Islet precursor cell (in vitro differentiated cells): ENCODE measurements at regions not wholly inside any gene's neighbourhood (a gene's known extent, or its start where the extent isn't known, plus 50 kb on each side); places are given as distances from the start of the nearest gene placed in this dataset.

Experiments
- DNase-seq: peaks from one replicate; pipeline ENCODE4 v3.0.0-alpha.2; 2018

- no peak for DNase-seq
Observed at GRCh38 chr1:213821175-213821942, 166.4 kb upstream of the PROX1 start.

- DNase-seq: no peak
Observed at GRCh38 chr1:213821943-213822334, 165.8 kb upstream of the PROX1 start.

GRCh38 chr1:213826891-213827290 is 160.9 kb upstream of the PROX1 start:
- no peak for DNase-seq

- no peak for DNase-seq
Observed at GRCh38 chr1:213828867-213829266, 158.9 kb upstream of the PROX1 start.

- no peak for DNase-seq
Observed at GRCh38 chr1:213829780-213830179, 158.0 kb upstream of the PROX1 start.

GRCh38 chr1:213830371-213830770 is 157.4 kb upstream of the PROX1 start:
- no peak for DNase-seq

GRCh38 chr1:213840575-213840974 is 147.2 kb upstream of the PROX1 start:
- DNase-seq: no peak

- no peak for DNase-seq
Observed at GRCh38 chr1:213844632-213845031, 143.1 kb upstream of the PROX1 start.

- no peak for DNase-seq
Observed at GRCh38 chr1:213852107-213852506, 135.7 kb upstream of the PROX1 start.

GRCh38 chr1:213858581-213858980 is 129.2 kb upstream of the PROX1 start:
- DNase-seq: no peak

GRCh38 chr1:213861841-213862240 is 125.9 kb upstream of the PROX1 start:
- DNase-seq: no peak

- no peak for DNase-seq
Observed at GRCh38 chr1:213864091-213864490, 123.7 kb upstream of the PROX1 start.

GRCh38 chr1:213868482-213868881 is 119.3 kb upstream of the PROX1 start:
- DNase-seq: no peak

GRCh38 chr1:213871179-213871578 is 116.6 kb upstream of the PROX1 start:
- DNase-seq: no peak

- DNase-seq: no peak
Observed at GRCh38 chr1:213874789-213875188, 113.0 kb upstream of the PROX1 start.

GRCh38 chr1:213876531-213876930 is 111.2 kb upstream of the PROX1 start:
- no peak for DNase-seq

GRCh38 chr1:213883618-213884017 is 104.2 kb upstream of the PROX1 start:
- no peak for DNase-seq

- DNase-seq: no peak
Observed at GRCh38 chr1:213884402-213884801, 103.4 kb upstream of the PROX1 start.

GRCh38 chr1:213884942-213885341 is 102.8 kb upstream of the PROX1 start:
- no peak for DNase-seq

- DNase-seq: no peak
Observed at GRCh38 chr1:213887842-213888241, 99.9 kb upstream of the PROX1 start.

GRCh38 chr1:213891989-213892902 is 95.5 kb upstream of the PROX1 start:
- no peak for DNase-seq

- no peak for DNase-seq
Observed at GRCh38 chr1:213898684-213899083, 89.1 kb upstream of the PROX1 start.

- no peak for DNase-seq
Observed at GRCh38 chr1:213899413-213899812, 88.4 kb upstream of the PROX1 start.

- DNase-seq: no peak
Observed at GRCh38 chr1:213905344-213905743, 82.4 kb upstream of the PROX1 start.
